ENCODE measurements at regions not wholly inside any gene's neighbourhood (a gene's known extent, or its start where the extent isn't known, plus 50 kb on each side); places are given as distances from the start of the nearest gene placed in this dataset.

DNA sequence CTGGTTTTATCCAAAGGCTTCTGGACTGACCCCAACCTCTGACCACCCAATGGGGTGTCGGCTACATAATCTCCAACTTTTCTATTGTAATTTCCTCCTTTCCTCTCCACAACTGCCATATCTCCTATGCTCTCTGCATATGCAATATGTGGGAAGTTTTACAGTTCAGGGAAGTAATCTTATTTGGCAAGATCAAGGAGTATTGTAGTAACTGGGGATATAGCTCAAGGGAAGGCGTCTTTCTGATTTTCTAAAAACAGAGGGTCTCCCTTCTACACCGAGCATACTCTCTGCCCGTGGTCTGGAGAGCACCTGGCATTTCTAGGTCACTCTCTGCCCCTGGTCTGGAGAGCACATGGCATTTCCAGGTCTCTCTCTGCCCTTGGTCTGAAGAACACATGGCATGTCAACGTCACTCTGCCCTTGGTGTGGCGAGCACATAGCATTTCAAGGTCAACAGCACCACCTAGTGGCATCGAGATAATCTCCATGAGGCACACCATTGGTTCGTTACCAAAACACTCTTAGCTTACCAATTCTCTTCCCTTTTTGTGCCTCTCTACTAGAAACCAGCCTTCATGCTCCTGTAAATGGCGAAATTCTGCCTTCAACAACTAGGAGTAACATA, 616.4 kb upstream of the NUDT12 start:
- peak in 3 of 4 experiments; percentile 17 to 47 (median 39) for TF ChIP-seq CTCF (IDR thresholded peaks at IDR 0.05)
- TF ChIP-seq POLR2AphosphoS5 (IDR thresholded peaks at IDR 0.05), result no peak
- TF ChIP-seq POLR2A (IDR thresholded peaks at IDR 0.05), result no peak
